HL-60 (cell line): ENCODE measurements at regions not wholly inside any gene's neighbourhood (a gene's known extent, or its start where the extent isn't known, plus 50 kb on each side); places are given as distances from the start of the nearest gene placed in this dataset.

Experiments
- DNase-seq, 2 experiments: peaks; one replicate each; pipeline ENCODE4 v3.0.0-alpha.2; 2010 to 2020; ENCODE audit warnings: low read depth in 1 of 2, low spot score in 1 of 2
- H3K27ac ChIP-seq: fragments of 250-450 bp; sonication (Bioruptor Pico); replicated peaks from 2 replicates; pipeline ENCODE4 v1.5.1; 2020; ENCODE audit warnings: mild to moderate bottlenecking, moderate library complexity
- H3K27me3 ChIP-seq: fragments of 250-450 bp; sonication (Bioruptor Pico); 2 replicates; pipeline ENCODE4 v1.5.1; 2021; ENCODE audit warnings: mild to moderate bottlenecking, moderate library complexity; ENCODE audit not compliant: insufficient read depth, poor library complexity, severe bottlenecking
- H3K4me3 ChIP-seq: replicated peaks from 2 replicates; pipeline ENCODE4 v1.5.1; 2011; ENCODE audit warnings: mild to moderate bottlenecking, control low read depth, low read length; ENCODE audit not compliant: insufficient read depth
- CTCF ChIP-seq: IDR thresholded peaks from one replicate; pipeline ENCODE4 v1.5.1; 2011; ENCODE audit warnings: low read length, control low read depth, inconsistent platforms; ENCODE audit not compliant: insufficient read depth
- GABPA ChIP-seq: IDR thresholded peaks from 2 replicates; pipeline ENCODE4 v1.6.1; 2012; ENCODE audit warnings: low read depth
- POLR2AphosphoS5 ChIP-seq: IDR thresholded peaks from 2 replicates; pipeline ENCODE4 v1.6.1; 2012; ENCODE audit warnings: low read depth
- REST ChIP-seq: IDR thresholded peaks from 2 replicates; pipeline ENCODE4 v1.6.1; 2012; ENCODE audit warnings: low read depth; ENCODE audit not compliant: insufficient replicate concordance
- SPI1 ChIP-seq: IDR thresholded peaks from 2 replicates; pipeline ENCODE4 v1.6.1; 2012; ENCODE audit warnings: low read depth, mild to moderate bottlenecking, borderline replicate concordance

- H3K27ac ChIP-seq = no peak overlapping the region
- no peak overlapping the region for H3K4me3 ChIP-seq
- H3K27me3 ChIP-seq = no peaks in the 10 kb centered on the region
- TF ChIP-seq REST = no peak
- no peak for DNase-seq
Measured at GRCh38 chr7:67794544-67794943, 797.9 kb downstream of the TYW1 start.

DNA sequence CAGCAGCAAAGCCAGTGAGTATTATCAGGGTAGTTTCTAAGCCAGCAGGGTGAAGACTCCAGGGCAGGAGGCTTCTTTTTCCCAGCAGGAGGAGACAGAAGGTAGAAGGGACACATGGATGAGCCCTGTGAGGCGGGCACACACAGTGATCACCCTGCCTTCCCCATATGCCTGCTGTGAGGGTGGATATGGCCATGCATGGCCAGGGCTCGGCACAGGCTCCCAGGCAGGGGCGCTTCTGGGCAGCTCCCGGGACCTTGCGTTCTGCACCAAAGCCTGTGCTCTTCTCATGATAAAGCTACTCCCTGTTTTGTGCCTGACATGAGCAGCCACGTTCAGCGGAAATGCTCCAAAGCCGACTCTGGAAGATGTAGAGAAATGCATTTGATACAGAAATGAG is 807.2 kb downstream of the TYW1 start:
- H3K27me3 ChIP-seq = no peaks in the 10 kb centered on the region
- no peak overlapping the region for H3K4me3 ChIP-seq
- DNase-seq = no peak
- no peak overlapping the region for H3K27ac ChIP-seq
- TF ChIP-seq REST (no peak), CTCF (no peak), GABPA (no peak), SPI1 (no peak), POLR2AphosphoS5 (no peak)

- Histone ChIP-seq H3K27me3 (no peaks in the 10 kb centered on the region), H3K27ac (no peak overlapping the region), H3K4me3 (no peak overlapping the region)
- DNase-seq = no peak
- no peak for TF ChIP-seq SPI1
- TF ChIP-seq POLR2AphosphoS5 = no peak
- no peak for TF ChIP-seq CTCF
- no peak for TF ChIP-seq REST
- TF ChIP-seq GABPA = no peak
Measured at GRCh38 chr7:67805921-67806471, 809.4 kb downstream of the TYW1 start.

- no peaks in the 10 kb centered on the region for H3K27me3 ChIP-seq
- TF ChIP-seq CTCF = no peak
- no peak for TF ChIP-seq SPI1
- no peak for TF ChIP-seq GABPA
- TF ChIP-seq REST = no peak
- TF ChIP-seq POLR2AphosphoS5 = no peak
- H3K4me3 ChIP-seq = no peak overlapping the region
- no peak for DNase-seq
- no peak overlapping the region for H3K27ac ChIP-seq
Measured at GRCh38 chr7:67807826-67808225, 811.2 kb downstream of the TYW1 start.
